ENCODE measurements at regions not wholly inside any gene's neighbourhood (a gene's known extent, or its start where the extent isn't known, plus 50 kb on each side); places are given as distances from the start of the nearest gene placed in this dataset.

- ATAC-seq (ENCODE audit: insufficient read depth, low FRiP score) (no peak), DNase-seq (no peak)
- Histone ChIP-seq H3K4me1 (ENCODE audit: control insufficient read depth in 5 of 5, insufficient read depth in 5 of 5, low read length in 5 of 5) (no peaks in the 10 kb centered on the region), H3K36me3 (ENCODE audit: control insufficient read depth in 4 of 4, insufficient read depth in 4 of 4, low read length in 4 of 4) (no peaks in the 10 kb centered on the region), H3K9ac (ENCODE audit: insufficient read depth in 1 of 2, low read length in 2 of 2) (no peak overlapping the region), H3K27me3 (ENCODE audit: control insufficient read depth in 3 of 3, insufficient read depth in 3 of 3, low read length in 2 of 3) (no peaks in the 10 kb centered on the region), H3K4me3 (no peak overlapping the region), H3K9me3 (ENCODE audit: control insufficient read depth in 4 of 4, insufficient read depth in 3 of 4, low read length in 3 of 4) (no peaks in the 10 kb centered on the region), H3K27ac (ENCODE audit: low read depth in 1 of 2, low read length in 1 of 2) (no peak overlapping the region)
- TF ChIP-seq CTCF (IDR thresholded peaks at IDR 0.05; ENCODE audit: control extremely low read depth, extremely low read depth) = no peak
- 90 to 95% methylated on average over 1 of the region's 1 CpG for WGBS, 2 donors
Observed at GRCh38 chr4:129972257-129972656, 876.3 kb downstream of the C4orf33 start.

GRCh38 chr4:129974730-129975129, 878.8 kb downstream of the C4orf33 start:
- H3K36me3 ChIP-seq (ENCODE audit: control insufficient read depth in 4 of 4, insufficient read depth in 4 of 4, low read length in 4 of 4) = no peaks in the 10 kb centered on the region

GRCh38 chr4:129978315-129978714, 882.4 kb downstream of the C4orf33 start:
- no peak overlapping the region for H3K9ac ChIP-seq (ENCODE audit: insufficient read depth in 1 of 2, low read length in 2 of 2)
- no peak overlapping the region for H3K27ac ChIP-seq (ENCODE audit: low read depth in 1 of 2, low read length in 1 of 2)
- ATAC-seq (ENCODE audit: insufficient read depth, low FRiP score) = no peak
- 54 to 74% methylated on average over 4 of the region's 4 CpGs for WGBS, 2 donors
- TF ChIP-seq CTCF (IDR thresholded peaks at IDR 0.05; ENCODE audit: control extremely low read depth, extremely low read depth) = no peak
- H3K4me3 ChIP-seq = no peak overlapping the region
- H3K36me3 ChIP-seq (ENCODE audit: control insufficient read depth in 4 of 4, insufficient read depth in 4 of 4, low read length in 4 of 4) = no peaks in the 10 kb centered on the region
- no peaks in the 10 kb centered on the region for H3K4me1 ChIP-seq (ENCODE audit: control insufficient read depth in 5 of 5, insufficient read depth in 5 of 5, low read length in 5 of 5)
- H3K27me3 ChIP-seq (ENCODE audit: control insufficient read depth in 3 of 3, insufficient read depth in 3 of 3, low read length in 2 of 3) = no peaks in the 10 kb centered on the region
- H3K9me3 ChIP-seq (ENCODE audit: control insufficient read depth in 4 of 4, insufficient read depth in 3 of 4, low read length in 3 of 4) = no peaks in the 10 kb centered on the region
- DNase-seq = no peak

More at GRCh38 chr4:129974730-129975129, 878.8 kb downstream of the C4orf33 start:
- Histone ChIP-seq H3K4me1 (ENCODE audit: control insufficient read depth in 5 of 5, insufficient read depth in 5 of 5, low read length in 5 of 5) (no peaks in the 10 kb centered on the region), H3K4me3 (no peak overlapping the region), H3K9ac (ENCODE audit: insufficient read depth in 1 of 2, low read length in 2 of 2) (no peak overlapping the region), H3K9me3 (ENCODE audit: control insufficient read depth in 4 of 4, insufficient read depth in 3 of 4, low read length in 3 of 4) (no peaks in the 10 kb centered on the region), H3K27ac (ENCODE audit: low read depth in 1 of 2, low read length in 1 of 2) (no peak overlapping the region), H3K27me3 (ENCODE audit: control insufficient read depth in 3 of 3, insufficient read depth in 3 of 3, low read length in 2 of 3) (no peaks in the 10 kb centered on the region)
- ATAC-seq (ENCODE audit: insufficient read depth, low FRiP score) (no peak), DNase-seq (no peak)
- TF ChIP-seq CTCF (IDR thresholded peaks at IDR 0.05; ENCODE audit: control extremely low read depth, extremely low read depth) = no peak

- DNase-seq (no peak), ATAC-seq (ENCODE audit: insufficient read depth, low FRiP score) (no peak)
- H3K4me1 ChIP-seq (ENCODE audit: control insufficient read depth in 5 of 5, insufficient read depth in 5 of 5, low read length in 5 of 5) = no peaks in the 10 kb centered on the region
- no peak for TF ChIP-seq CTCF (IDR thresholded peaks at IDR 0.05; ENCODE audit: control extremely low read depth, extremely low read depth)
- H3K27ac ChIP-seq (ENCODE audit: low read depth in 1 of 2, low read length in 1 of 2) = no peak overlapping the region
- H3K27me3 ChIP-seq (ENCODE audit: control insufficient read depth in 3 of 3, insufficient read depth in 3 of 3, low read length in 2 of 3) = no peaks in the 10 kb centered on the region
- H3K36me3 ChIP-seq (ENCODE audit: control insufficient read depth in 4 of 4, insufficient read depth in 4 of 4, low read length in 4 of 4) = no peaks in the 10 kb centered on the region
- no peak overlapping the region for H3K4me3 ChIP-seq
- no peaks in the 10 kb centered on the region for H3K9me3 ChIP-seq (ENCODE audit: control insufficient read depth in 4 of 4, insufficient read depth in 3 of 4, low read length in 3 of 4)
- H3K9ac ChIP-seq (ENCODE audit: insufficient read depth in 1 of 2, low read length in 2 of 2) = no peak overlapping the region
Observed at GRCh38 chr4:129988957-129989356, 893.0 kb downstream of the C4orf33 start.

Data from lung (tissue), 11 donors.